ENCODE measurements at regions not wholly inside any gene's neighbourhood (a gene's known extent, or its start where the extent isn't known, plus 50 kb on each side); places are given as distances from the start of the nearest gene placed in this dataset.

DNA sequence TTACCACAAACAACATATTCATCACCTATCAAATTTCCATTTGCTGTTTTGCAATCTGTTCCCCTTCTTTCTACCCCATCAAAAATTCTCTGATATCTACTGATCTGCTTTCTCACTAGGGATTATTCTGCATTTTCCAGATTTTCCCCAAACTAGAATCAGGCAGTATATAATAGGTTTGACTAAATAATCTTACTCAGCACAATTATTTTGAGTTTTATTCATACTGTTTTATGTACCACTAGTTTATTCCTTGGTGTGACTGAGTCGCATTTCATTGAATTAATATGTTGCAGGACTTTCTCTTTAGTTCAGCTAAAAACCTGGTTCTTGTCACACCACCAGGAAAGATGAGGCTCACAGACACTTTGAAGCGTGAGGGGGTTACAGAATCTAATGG, 131.4 kb downstream of the CYLC2 start:
- Histone ChIP-seq H4K20me1 (ENCODE audit: insufficient read depth) (no peaks in the 10 kb centered on the region), H3K9me3 (ENCODE audit: control insufficient read depth in 1 of 2, insufficient read depth in 1 of 2, low read depth in 1 of 2, low read length in 2 of 2) (peaks cover 15 to 20% of the 10 kb centered on the region in 2 experiments; a peak in 2 of 4 replicates), H3K79me2 (ENCODE audit: insufficient read depth, low read length) (no peaks in the 10 kb centered on the region), H3K36me3 (ENCODE audit: control insufficient read depth in 1 of 2, insufficient read depth in 2 of 2, low read length in 2 of 2) (no peaks in the 10 kb centered on the region), H3K9me2 (ENCODE audit: insufficient read depth) (no peaks in the 10 kb centered on the region), H3K4me1 (ENCODE audit: control insufficient read depth in 1 of 2, insufficient read depth in 2 of 2, low read length in 2 of 2) (no peaks in the 10 kb centered on the region), H3K27ac (ENCODE audit: low read depth, low read length) (no peak overlapping the region), H2AFZ (ENCODE audit: low read depth, low read length, poor library complexity, severe bottlenecking) (no peak overlapping the region), H3K4me2 (ENCODE audit: low read length) (no peak overlapping the region), H3K9ac (ENCODE audit: low read length) (no peak overlapping the region), H3K27me3 (ENCODE audit: insufficient read depth, low read length) (no peaks in the 10 kb centered on the region), H3K4me3 (replicated peaks in 1 of 2; ENCODE audit: low read depth in 1 of 2, low read length in 2 of 2) (no peak overlapping the region)
- ATAC-seq, result no peak
- no peak for DNase-seq (ENCODE audit: low read depth, low spot score)
- ChIA-PET CTCF (no interaction called here), POLR2A (no interaction called here), RAD21 (ENCODE audit: low non-redundant PET in 1 of 2, low total read pairs in 2 of 2, uncharacterized antibody in 2 of 2, unreplicated experiment in 2 of 2) (no interaction called here)
- TF ChIP-seq SIN3A (IDR thresholded peaks at IDR 0.05; ENCODE audit: low read depth) (no peak), ZFX (IDR thresholded peaks at IDR 0.05) (no peak), CEBPB (IDR thresholded peaks at IDR 0.05; ENCODE audit: low read depth) (no peak), SP1 (IDR thresholded peaks at IDR 0.05; ENCODE audit: low read depth) (no peak)
- no TSS peak for BruUV-seq (replicated peaks)
- intact Hi-C loops (cut with micrococcal nuclease), result no loop called here

DNA sequence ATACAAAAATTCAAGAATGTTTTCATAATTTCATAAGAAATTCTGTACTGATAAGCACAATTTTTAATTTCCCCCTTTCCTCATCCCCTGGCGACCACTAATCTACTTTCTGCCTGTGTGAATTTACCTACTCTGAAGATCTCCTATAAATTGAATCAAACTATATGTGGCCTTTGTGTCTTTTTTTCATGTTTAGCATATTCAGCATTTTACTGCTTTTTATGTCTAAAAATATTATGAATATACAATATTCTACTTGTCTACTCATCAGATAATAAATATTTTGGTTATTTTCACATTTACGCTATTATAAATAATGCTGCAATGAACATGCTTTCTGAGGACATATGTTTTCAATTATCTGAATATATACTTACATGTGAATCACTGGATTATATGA, 144.8 kb downstream of the CYLC2 start:
- Histone ChIP-seq H3K9me3 (ENCODE audit: control insufficient read depth in 1 of 2, insufficient read depth in 1 of 2, low read depth in 1 of 2, low read length in 2 of 2) (peaks cover 6 to 12% of the 10 kb centered on the region in 2 experiments; a peak in 3 of 4 replicates), H3K9ac (ENCODE audit: low read length) (no peak overlapping the region), H4K20me1 (ENCODE audit: insufficient read depth) (no peaks in the 10 kb centered on the region), H2AFZ (ENCODE audit: low read depth, low read length, poor library complexity, severe bottlenecking) (no peak overlapping the region), H3K36me3 (ENCODE audit: control insufficient read depth in 1 of 2, insufficient read depth in 2 of 2, low read length in 2 of 2) (no peaks in the 10 kb centered on the region), H3K9me2 (ENCODE audit: insufficient read depth) (no peaks in the 10 kb centered on the region), H3K4me1 (ENCODE audit: control insufficient read depth in 1 of 2, insufficient read depth in 2 of 2, low read length in 2 of 2) (no peaks in the 10 kb centered on the region), H3K27me3 (ENCODE audit: insufficient read depth, low read length) (no peaks in the 10 kb centered on the region), H3K4me2 (ENCODE audit: low read length) (no peak overlapping the region), H3K27ac (ENCODE audit: low read depth, low read length) (no peak overlapping the region), H3K79me2 (ENCODE audit: insufficient read depth, low read length) (no peaks in the 10 kb centered on the region), H3K4me3 (replicated peaks in 1 of 2; ENCODE audit: low read depth in 1 of 2, low read length in 2 of 2) (no peak overlapping the region)
- ChIA-PET RAD21 (ENCODE audit: low non-redundant PET in 1 of 2, low total read pairs in 2 of 2, uncharacterized antibody in 2 of 2, unreplicated experiment in 2 of 2) (no interaction called here), CTCF (no interaction called here), POLR2A (no interaction called here)
- DNase-seq (ENCODE audit: low read depth, low spot score) (no peak), ATAC-seq (no peak)
- BruUV-seq (replicated peaks), result no TSS peak
- intact Hi-C loops (cut with micrococcal nuclease), result no loop called here
- TF ChIP-seq EZH2 (IDR thresholded peaks at IDR 0.05) (no peak), SIN3A (IDR thresholded peaks at IDR 0.05; ENCODE audit: low read depth) (no peak), ZFX (IDR thresholded peaks at IDR 0.05) (no peak), SRF (IDR thresholded peaks at IDR 0.05; ENCODE audit: low read depth) (no peak), JUND (IDR thresholded peaks at IDR 0.05) (no peak), SP1 (IDR thresholded peaks at IDR 0.05; ENCODE audit: low read depth) (no peak), ELF1 (IDR thresholded peaks at IDR 0.05; ENCODE audit: borderline replicate concordance, low read depth) (no peak), FOSL1 (IDR thresholded peaks at IDR 0.05; ENCODE audit: low read depth) (no peak), CEBPB (IDR thresholded peaks at IDR 0.05; ENCODE audit: low read depth) (no peak), EGR1 (IDR thresholded peaks at IDR 0.05; ENCODE audit: low read depth) (no peak), POLR2A (IDR thresholded peaks at IDR 0.05; ENCODE audit: borderline replicate concordance, extremely low read depth, insufficient read depth, insufficient read length) (no peak), CBX3 (IDR thresholded peaks at IDR 0.05; ENCODE audit: low read depth) (no peak), YY1 (IDR thresholded peaks at IDR 0.05; ENCODE audit: extremely low read depth, insufficient replicate concordance, low read depth, low read length) (no peak), EZH2phosphoT487 (IDR thresholded peaks at IDR 0.05; ENCODE audit: borderline replicate concordance) (no peak), RAD21 (IDR thresholded peaks at IDR 0.05; ENCODE audit: low read depth) (no peak)
- TF ChIP-seq, protein P1, sequence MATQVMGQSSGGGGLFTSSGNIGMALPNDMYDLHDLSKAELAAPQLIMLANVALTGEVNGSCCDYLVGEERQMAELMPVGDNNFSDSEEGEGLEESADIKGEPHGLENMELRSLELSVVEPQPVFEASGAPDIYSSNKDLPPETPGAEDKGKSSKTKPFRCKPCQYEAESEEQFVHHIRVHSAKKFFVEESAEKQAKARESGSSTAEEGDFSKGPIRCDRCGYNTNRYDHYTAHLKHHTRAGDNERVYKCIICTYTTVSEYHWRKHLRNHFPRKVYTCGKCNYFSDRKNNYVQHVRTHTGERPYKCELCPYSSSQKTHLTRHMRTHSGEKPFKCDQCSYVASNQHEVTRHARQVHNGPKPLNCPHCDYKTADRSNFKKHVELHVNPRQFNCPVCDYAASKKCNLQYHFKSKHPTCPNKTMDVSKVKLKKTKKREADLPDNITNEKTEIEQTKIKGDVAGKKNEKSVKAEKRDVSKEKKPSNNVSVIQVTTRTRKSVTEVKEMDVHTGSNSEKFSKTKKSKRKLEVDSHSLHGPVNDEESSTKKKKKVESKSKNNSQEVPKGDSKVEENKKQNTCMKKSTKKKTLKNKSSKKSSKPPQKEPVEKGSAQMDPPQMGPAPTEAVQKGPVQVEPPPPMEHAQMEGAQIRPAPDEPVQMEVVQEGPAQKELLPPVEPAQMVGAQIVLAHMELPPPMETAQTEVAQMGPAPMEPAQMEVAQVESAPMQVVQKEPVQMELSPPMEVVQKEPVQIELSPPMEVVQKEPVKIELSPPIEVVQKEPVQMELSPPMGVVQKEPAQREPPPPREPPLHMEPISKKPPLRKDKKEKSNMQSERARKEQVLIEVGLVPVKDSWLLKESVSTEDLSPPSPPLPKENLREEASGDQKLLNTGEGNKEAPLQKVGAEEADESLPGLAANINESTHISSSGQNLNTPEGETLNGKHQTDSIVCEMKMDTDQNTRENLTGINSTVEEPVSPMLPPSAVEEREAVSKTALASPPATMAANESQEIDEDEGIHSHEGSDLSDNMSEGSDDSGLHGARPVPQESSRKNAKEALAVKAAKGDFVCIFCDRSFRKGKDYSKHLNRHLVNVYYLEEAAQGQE (IDR thresholded peaks at IDR 0.05; ENCODE audit: low read depth), result no peak
- TF ChIP-seq, protein P2, sequence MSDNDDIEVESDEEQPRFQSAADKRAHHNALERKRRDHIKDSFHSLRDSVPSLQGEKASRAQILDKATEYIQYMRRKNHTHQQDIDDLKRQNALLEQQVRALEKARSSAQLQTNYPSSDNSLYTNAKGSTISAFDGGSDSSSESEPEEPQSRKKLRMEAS (IDR thresholded peaks at IDR 0.05), result no peak
- TF ChIP-seq, protein P3, sequence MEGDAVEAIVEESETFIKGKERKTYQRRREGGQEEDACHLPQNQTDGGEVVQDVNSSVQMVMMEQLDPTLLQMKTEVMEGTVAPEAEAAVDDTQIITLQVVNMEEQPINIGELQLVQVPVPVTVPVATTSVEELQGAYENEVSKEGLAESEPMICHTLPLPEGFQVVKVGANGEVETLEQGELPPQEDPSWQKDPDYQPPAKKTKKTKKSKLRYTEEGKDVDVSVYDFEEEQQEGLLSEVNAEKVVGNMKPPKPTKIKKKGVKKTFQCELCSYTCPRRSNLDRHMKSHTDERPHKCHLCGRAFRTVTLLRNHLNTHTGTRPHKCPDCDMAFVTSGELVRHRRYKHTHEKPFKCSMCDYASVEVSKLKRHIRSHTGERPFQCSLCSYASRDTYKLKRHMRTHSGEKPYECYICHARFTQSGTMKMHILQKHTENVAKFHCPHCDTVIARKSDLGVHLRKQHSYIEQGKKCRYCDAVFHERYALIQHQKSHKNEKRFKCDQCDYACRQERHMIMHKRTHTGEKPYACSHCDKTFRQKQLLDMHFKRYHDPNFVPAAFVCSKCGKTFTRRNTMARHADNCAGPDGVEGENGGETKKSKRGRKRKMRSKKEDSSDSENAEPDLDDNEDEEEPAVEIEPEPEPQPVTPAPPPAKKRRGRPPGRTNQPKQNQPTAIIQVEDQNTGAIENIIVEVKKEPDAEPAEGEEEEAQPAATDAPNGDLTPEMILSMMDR (IDR thresholded peaks at IDR 0.05 in 2 of 3, conservative IDR thresholded peaks at IDR 0.05 in 1 of 3; ENCODE audit: borderline replicate concordance in 1 of 3, insufficient read depth in 1 of 3, low read depth in 2 of 3, low read length in 2 of 3), result no peak
